IPS-15b (cell line): ENCODE measurements at regions not wholly inside any gene's neighbourhood (a gene's known extent, or its start where the extent isn't known, plus 50 kb on each side); places are given as distances from the start of the nearest gene placed in this dataset.

Experiments used
- H3K27me3 ChIP-seq: one replicate; pipeline ENCODE4 v1.6.1; 2013; ENCODE audit warnings: low read length; ENCODE audit not compliant: control insufficient read depth, insufficient read depth
- H3K36me3 ChIP-seq: one replicate; pipeline ENCODE4 v1.6.1; 2013; ENCODE audit warnings: low read length; ENCODE audit not compliant: control insufficient read depth, insufficient read depth
- H3K4me1 ChIP-seq: one replicate; pipeline ENCODE4 v1.6.1; 2013; ENCODE audit warnings: mild to moderate bottlenecking, low read length; ENCODE audit not compliant: control insufficient read depth, insufficient read depth
- H3K4me3 ChIP-seq: one replicate; pipeline ENCODE4 v1.5.1; 2013; ENCODE audit warnings: low read depth, low read length
- H3K9ac ChIP-seq: one replicate; pipeline ENCODE4 v1.6.1; 2013; ENCODE audit warnings: low read depth, mild to moderate bottlenecking, low read length
- H3K9me3 ChIP-seq: one replicate; pipeline ENCODE4 v1.6.1; 2013; ENCODE audit warnings: mild to moderate bottlenecking, low read length; ENCODE audit not compliant: control insufficient read depth, insufficient read depth

GRCh38 chr1:184919892-184920291 is 54.4 kb downstream of the NIBAN1 start:
- no peak overlapping the region for H3K9ac ChIP-seq
- H3K9me3 ChIP-seq: no peaks in the 10 kb centered on the region
- H3K36me3 ChIP-seq: no peaks in the 10 kb centered on the region
- H3K27me3 ChIP-seq: no peaks in the 10 kb centered on the region
- no peaks in the 10 kb centered on the region for H3K4me1 ChIP-seq
- no peak overlapping the region for H3K4me3 ChIP-seq

GRCh38 chr1:184915463-184916090 is 58.7 kb downstream of the NIBAN1 start:
- Histone ChIP-seq H3K4me3 (no peak overlapping the region), H3K9me3 (no peaks in the 10 kb centered on the region), H3K36me3 (no peaks in the 10 kb centered on the region), H3K4me1 (no peaks in the 10 kb centered on the region), H3K27me3 (no peaks in the 10 kb centered on the region), H3K9ac (no peak overlapping the region)

GRCh38 chr1:184914149-184914548 is 60.2 kb downstream of the NIBAN1 start:
- H3K9me3 ChIP-seq: no peaks in the 10 kb centered on the region
- H3K36me3 ChIP-seq: no peaks in the 10 kb centered on the region
- H3K27me3 ChIP-seq: no peaks in the 10 kb centered on the region
- H3K4me1 ChIP-seq: no peaks in the 10 kb centered on the region
- H3K4me3 ChIP-seq: no peak overlapping the region
- no peak overlapping the region for H3K9ac ChIP-seq

GRCh38 chr1:184912392-184912791 is 61.9 kb downstream of the NIBAN1 start:
- no peak overlapping the region for H3K4me3 ChIP-seq
- H3K36me3 ChIP-seq: no peaks in the 10 kb centered on the region
- no peaks in the 10 kb centered on the region for H3K9me3 ChIP-seq
- H3K4me1 ChIP-seq: no peaks in the 10 kb centered on the region
- H3K9ac ChIP-seq: no peak overlapping the region
- H3K27me3 ChIP-seq: no peaks in the 10 kb centered on the region

GRCh38 chr1:184911830-184912229 is 62.5 kb downstream of the NIBAN1 start:
- H3K36me3 ChIP-seq: no peaks in the 10 kb centered on the region
- no peaks in the 10 kb centered on the region for H3K9me3 ChIP-seq
- H3K9ac ChIP-seq: no peak overlapping the region
- no peaks in the 10 kb centered on the region for H3K4me1 ChIP-seq
- H3K27me3 ChIP-seq: no peaks in the 10 kb centered on the region
- no peak overlapping the region for H3K4me3 ChIP-seq

GRCh38 chr1:184911103-184911745 is 63.1 kb downstream of the NIBAN1 start:
- Histone ChIP-seq H3K4me3 (no peak overlapping the region), H3K27me3 (no peaks in the 10 kb centered on the region), H3K9me3 (no peaks in the 10 kb centered on the region), H3K36me3 (no peaks in the 10 kb centered on the region), H3K4me1 (no peaks in the 10 kb centered on the region), H3K9ac (no peak overlapping the region)

GRCh38 chr1:184910691-184911091 is 63.6 kb downstream of the NIBAN1 start:
- no peaks in the 10 kb centered on the region for H3K27me3 ChIP-seq
- H3K4me3 ChIP-seq: no peak overlapping the region
- no peaks in the 10 kb centered on the region for H3K4me1 ChIP-seq
- no peaks in the 10 kb centered on the region for H3K9me3 ChIP-seq
- no peak overlapping the region for H3K9ac ChIP-seq
- no peaks in the 10 kb centered on the region for H3K36me3 ChIP-seq

GRCh38 chr1:184910005-184910404 is 64.3 kb downstream of the NIBAN1 start:
- no peak overlapping the region for H3K4me3 ChIP-seq
- no peaks in the 10 kb centered on the region for H3K4me1 ChIP-seq
- H3K27me3 ChIP-seq: no peaks in the 10 kb centered on the region
- no peaks in the 10 kb centered on the region for H3K36me3 ChIP-seq
- H3K9ac ChIP-seq: no peak overlapping the region
- no peaks in the 10 kb centered on the region for H3K9me3 ChIP-seq

GRCh38 chr1:184909019-184909418 is 65.3 kb downstream of the NIBAN1 start:
- H3K27me3 ChIP-seq: no peaks in the 10 kb centered on the region
- no peaks in the 10 kb centered on the region for H3K4me1 ChIP-seq
- H3K9me3 ChIP-seq: no peaks in the 10 kb centered on the region
- H3K36me3 ChIP-seq: no peaks in the 10 kb centered on the region
- H3K4me3 ChIP-seq: no peak overlapping the region
- no peak overlapping the region for H3K9ac ChIP-seq

- H3K9ac ChIP-seq: no peak overlapping the region
- no peaks in the 10 kb centered on the region for H3K36me3 ChIP-seq
- no peaks in the 10 kb centered on the region for H3K27me3 ChIP-seq
- no peak overlapping the region for H3K4me3 ChIP-seq
- H3K4me1 ChIP-seq: no peaks in the 10 kb centered on the region
- no peaks in the 10 kb centered on the region for H3K9me3 ChIP-seq
Measured at GRCh38 chr1:184908506-184908905, 65.8 kb downstream of the NIBAN1 start.

- H3K9me3 ChIP-seq: no peaks in the 10 kb centered on the region
- H3K27me3 ChIP-seq: no peaks in the 10 kb centered on the region
- no peaks in the 10 kb centered on the region for H3K36me3 ChIP-seq
- no peaks in the 10 kb centered on the region for H3K4me1 ChIP-seq
- no peak overlapping the region for H3K4me3 ChIP-seq
- H3K9ac ChIP-seq: no peak overlapping the region
Measured at GRCh38 chr1:184907500-184907899, 66.8 kb downstream of the NIBAN1 start.

- no peaks in the 10 kb centered on the region for H3K36me3 ChIP-seq
- H3K4me1 ChIP-seq: no peaks in the 10 kb centered on the region
- no peaks in the 10 kb centered on the region for H3K27me3 ChIP-seq
- no peaks in the 10 kb centered on the region for H3K9me3 ChIP-seq
- no peak overlapping the region for H3K4me3 ChIP-seq
- H3K9ac ChIP-seq: no peak overlapping the region
Measured at GRCh38 chr1:184906761-184907160, 67.5 kb downstream of the NIBAN1 start.
